GM20000 (cell line): ENCODE measurements at regions not wholly inside any gene's neighbourhood (a gene's known extent, or its start where the extent isn't known, plus 50 kb on each side); places are given as distances from the start of the nearest gene placed in this dataset.

Experiments
- DNase-seq: peaks from one replicate; pipeline ENCODE4 v3.0.0; 2012; ENCODE audit warnings: low spot score
- CTCF ChIP-seq: IDR thresholded peaks from 2 replicates; pipeline ENCODE4 v1.5.1; 2012; ENCODE audit warnings: mild to moderate bottlenecking, control low read depth; ENCODE audit errors: extremely low read depth, missing control alignments

- no peak for DNase-seq
- TF ChIP-seq CTCF: no peak
Observed at GRCh38 chr7:93747019-93747418, 143.5 kb downstream of the TFPI2 start.

- DNase-seq: no peak
- TF ChIP-seq CTCF: no peak
Observed at GRCh38 chr7:93739424-93739823, 151.1 kb downstream of the TFPI2 start.

- TF ChIP-seq CTCF: no peak
- DNase-seq: no peak
Observed at GRCh38 chr7:93737953-93738352, 152.6 kb downstream of the TFPI2 start.

GRCh38 chr7:93736668-93737369, 153.7 kb downstream of the TFPI2 start:
- TF ChIP-seq CTCF: no peak
- no peak for DNase-seq

GRCh38 chr7:93728292-93728691, 153.8 kb upstream of the CALCR start:
- TF ChIP-seq CTCF: no peak
- DNase-seq: no peak

GRCh38 chr7:93725954-93726353, 151.4 kb upstream of the CALCR start:
- DNase-seq: no peak
- TF ChIP-seq CTCF: no peak

- no peak for DNase-seq
Observed at GRCh38 chr7:93723424-93724124, 149.1 kb upstream of the CALCR start.

More at GRCh38 chr7:93723424-93724124, 149.1 kb upstream of the CALCR start:
- no peak for TF ChIP-seq CTCF
